CD4-positive, alpha-beta T cell treated with Interleukin-15 for 4 hours (primary cell): ENCODE measurements at regions not wholly inside any gene's neighbourhood (a gene's known extent, or its start where the extent isn't known, plus 50 kb on each side); places are given as distances from the start of the nearest gene placed in this dataset.
"Not testable (repeated sequence)": the region's sequence is repeated elsewhere in the genome, so short reads cannot be mapped to it uniquely, and the experiment has no call there.

Experiments used
- DNase-seq: peaks from one replicate; pipeline ENCODE4 v3.0.0-alpha.2; 2020; ENCODE audit warnings: low spot score

GRCh38 chr3:194019398-194020165 lies 116.4 kb upstream of the HES1 start:
- DNase-seq, result no peak

- DNase-seq, result no peak
Observed at GRCh38 chr3:194022052-194022451, 113.9 kb upstream of the HES1 start.

GRCh38 chr3:194022816-194023215 lies 113.1 kb upstream of the HES1 start:
- no peak for DNase-seq

DNA sequence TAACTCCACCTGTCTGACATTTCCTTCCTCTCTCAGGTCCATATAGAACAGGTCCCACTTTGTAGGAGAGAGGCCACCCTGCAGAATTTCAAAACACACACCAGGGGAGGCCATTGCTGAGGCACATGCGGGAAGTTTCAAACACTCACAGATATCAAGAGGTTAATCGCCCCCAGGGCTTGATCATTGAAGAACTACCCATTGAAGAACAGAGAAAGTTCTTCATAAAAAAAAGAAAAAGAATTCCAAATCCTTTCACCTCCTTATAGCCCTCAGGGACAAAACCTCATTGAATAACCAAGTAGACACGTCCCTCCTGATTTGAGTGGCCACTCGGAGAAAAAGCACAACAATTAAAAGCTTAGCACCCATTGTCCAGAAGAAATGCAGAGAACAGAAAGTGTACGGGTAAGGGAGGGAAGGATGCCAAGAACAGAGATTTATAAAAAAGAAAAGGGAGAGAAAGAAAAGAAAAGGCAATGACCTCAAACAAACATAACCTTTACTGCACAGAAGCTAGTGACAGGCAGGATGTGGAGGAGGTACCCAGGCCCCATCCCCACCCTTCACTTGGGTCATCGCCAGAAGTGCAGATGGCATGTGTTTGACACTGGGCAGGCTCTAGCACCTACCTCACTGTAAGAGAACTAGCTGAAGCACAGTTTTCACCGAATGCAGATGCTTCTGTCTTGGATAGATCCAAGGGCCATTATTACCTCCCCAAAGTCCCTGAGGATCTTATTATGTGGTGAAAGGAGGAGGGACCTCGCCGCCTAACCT lies 112.3 kb upstream of the HES1 start:
- DNase-seq, result no peak

- DNase-seq, result no peak
Observed at GRCh38 chr3:194025119-194025518, 110.8 kb upstream of the HES1 start.

DNA sequence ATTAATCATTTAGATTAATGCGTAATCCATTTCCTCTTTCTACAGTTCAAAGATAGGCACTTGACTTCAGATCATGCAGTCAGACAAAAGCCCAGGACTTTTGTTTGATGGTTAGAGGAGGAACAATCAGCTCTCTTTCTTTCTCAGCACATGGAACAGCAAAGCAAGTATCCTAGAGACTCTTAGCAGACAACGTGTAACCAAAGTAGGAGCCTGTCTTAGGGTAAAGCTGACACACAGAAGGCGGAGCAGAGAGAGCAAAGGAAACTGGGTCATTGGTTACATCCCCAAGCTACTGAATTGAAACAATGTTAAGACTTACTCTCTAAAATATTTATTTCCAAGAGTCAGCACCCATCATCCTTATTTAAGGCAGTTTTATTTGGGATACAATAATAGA lies 110.0 kb upstream of the HES1 start:
- DNase-seq, result no peak

GRCh38 chr3:194028434-194029004 lies 107.4 kb upstream of the HES1 start:
- no peak for DNase-seq

- no peak for DNase-seq
Observed at GRCh38 chr3:194029846-194030245, 106.1 kb upstream of the HES1 start.

GRCh38 chr3:194030372-194030771 lies 105.6 kb upstream of the HES1 start:
- DNase-seq, result no peak

DNA sequence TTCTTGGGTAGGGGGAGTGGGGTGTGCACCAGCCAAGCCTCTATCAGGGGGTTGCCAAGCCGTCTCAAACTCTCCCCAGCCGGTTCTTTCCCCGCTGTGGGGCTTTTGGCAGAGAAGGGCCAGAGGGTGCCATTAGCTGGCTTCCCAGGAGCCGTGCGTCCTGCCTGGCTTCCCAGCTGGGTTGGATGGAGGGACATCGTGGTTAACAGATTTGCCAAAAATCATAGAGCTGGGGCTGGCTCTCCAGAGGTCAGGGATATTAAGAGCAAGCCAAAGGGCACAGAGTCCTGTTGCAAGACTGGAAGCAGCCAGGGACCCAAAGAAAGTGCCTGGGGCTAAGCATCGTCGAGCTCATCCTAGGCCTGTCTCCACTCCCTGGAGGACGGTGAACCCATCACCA lies 104.6 kb upstream of the HES1 start:
- no peak for DNase-seq

DNA sequence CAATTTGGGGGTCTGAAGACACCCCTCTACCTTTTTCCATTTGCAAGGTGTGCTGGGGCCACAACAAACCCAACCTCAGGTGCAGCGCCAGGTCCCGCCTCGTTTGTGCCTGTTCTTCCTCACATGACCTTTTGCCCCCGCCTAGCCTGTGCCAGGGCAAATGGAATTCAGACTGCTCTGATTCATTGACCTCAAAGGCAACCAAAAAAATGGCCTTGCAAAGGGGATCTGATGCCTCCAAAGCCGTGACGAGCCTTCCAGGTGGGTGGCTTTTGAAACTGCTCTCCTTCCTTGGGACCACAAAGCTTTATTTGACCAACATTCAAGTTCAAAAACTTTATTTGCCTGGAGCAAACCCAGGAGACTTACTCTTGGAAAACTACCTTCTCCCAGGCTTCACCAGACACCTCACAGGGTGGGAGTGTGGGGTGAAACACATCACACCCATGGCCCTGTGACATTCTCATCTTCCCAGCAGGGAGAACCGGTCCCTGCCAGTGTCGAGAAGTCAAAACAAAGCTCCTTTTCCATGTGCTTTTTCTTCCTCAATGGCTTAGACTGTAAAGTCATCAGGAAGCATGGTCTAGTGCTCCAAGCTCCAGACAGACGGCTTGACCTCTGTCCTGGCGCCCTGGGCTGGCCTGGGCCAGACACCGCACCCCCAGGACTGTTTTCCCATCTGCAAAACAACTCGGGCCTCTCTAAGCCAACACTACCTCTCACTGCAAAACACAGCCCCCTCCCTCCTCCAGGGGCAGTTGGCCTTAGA lies 103.9 kb upstream of the HES1 start:
- no peak for DNase-seq

DNA sequence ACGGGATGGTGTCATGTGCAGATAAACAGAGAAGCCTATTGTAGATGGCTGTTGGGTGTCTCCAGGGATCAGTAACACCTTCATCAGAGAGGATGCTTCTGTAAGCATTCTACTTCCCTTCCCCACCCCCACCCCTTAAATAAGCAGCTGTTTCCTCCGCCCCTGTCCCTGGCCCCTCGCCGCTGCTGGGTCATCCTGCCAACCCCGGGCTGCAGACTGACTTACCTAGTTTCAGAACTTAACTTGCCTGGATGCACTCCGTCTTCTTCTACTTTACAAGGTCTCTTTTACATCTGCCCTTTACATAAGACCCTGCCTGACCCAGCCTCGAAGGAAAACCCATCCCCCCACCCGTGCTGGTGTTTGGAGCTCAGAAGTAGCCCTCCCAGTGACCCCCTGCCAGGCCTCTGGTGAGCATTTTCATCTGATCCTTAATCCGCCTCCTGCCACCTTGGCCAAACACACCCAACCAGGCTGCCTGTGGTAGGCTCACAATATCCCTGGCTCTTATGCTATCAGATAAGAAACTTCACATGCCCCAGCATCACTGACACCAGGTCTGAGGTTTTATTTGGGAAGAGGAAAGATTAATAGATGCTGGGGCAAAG lies 103.0 kb upstream of the HES1 start:
- DNase-seq, result no peak

DNA sequence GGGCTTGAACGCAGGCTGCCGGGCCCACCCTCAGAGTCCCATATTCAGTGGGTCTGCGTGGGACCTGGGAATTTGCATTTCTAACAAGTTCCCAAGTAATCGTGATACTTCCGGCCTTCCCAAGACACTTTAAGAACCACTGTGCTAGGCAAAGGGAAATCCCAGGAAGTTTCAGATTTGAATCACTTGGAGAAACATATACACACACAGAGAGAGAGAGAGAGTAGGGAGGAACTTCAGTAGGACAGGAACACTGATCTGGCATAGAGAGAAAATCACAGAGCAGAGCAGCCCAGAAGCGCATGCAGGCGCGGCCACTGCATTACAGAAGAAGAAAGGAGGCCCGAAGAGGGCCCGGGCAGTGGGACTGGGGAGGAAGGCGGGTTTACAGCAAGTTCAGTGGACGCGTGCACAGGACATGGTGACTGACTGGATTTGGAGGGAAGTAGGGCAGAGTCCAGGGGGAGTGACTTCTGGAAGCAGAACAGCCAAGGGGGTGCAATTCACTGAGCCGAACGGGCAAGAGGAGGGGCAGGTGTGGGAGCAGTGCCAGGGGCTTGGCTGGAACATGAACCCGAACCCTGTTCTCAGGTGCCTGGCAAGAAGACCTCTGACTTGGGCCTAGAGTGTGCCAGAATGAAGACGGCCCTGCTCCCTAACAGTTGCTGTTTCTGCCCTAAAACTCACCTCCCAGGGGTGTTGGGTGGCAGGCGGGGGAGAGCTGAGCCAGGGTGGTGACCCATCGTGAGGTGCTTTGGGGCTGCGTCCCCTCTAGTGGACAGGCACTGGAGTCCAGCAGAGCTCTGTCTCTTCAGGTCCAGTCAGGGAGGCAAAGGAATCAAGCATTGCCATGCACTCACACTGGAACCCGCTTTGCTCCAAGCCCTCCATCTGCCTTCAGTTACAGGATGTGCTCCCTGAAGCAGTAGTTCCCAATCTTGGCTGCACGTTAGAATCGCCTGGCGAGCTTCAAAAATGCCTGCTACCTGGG lies 101.3 kb upstream of the HES1 start:
- no peak for DNase-seq

DNA sequence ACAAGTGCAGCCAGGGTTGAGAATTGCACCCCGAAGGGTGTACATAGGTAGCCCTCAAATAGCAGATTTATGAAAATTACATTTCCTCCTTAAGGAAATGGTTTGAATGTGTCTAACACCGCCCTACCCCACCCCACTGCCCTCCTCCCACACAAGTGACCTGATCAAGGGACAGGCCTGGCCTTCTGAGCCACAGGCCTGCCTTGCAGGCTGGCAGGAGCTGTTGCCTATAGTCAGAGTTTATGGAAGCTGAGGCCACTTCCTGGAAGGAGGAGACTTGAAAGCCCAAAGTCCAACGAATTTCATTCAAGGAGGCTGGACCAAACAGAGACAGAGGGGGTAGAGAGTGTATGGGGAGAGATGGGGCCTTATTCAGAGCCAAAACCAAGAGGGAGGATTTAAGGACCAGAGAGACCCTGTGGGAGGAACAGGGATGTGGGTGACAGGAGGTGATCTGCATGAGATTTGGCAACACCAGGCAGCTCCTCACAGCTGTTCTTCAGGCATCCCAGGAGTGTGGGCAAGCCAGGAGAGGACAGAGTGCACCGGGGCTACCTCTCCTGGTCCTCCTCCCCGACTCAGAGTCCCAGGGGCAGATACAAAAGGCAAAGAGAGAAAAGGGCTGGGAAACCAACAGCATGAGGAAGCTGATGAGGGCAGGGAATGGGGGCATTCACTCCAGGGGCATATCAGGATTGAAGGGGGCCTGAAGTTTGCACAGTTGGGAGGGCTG lies 100.4 kb upstream of the HES1 start:
- no peak for DNase-seq

DNA sequence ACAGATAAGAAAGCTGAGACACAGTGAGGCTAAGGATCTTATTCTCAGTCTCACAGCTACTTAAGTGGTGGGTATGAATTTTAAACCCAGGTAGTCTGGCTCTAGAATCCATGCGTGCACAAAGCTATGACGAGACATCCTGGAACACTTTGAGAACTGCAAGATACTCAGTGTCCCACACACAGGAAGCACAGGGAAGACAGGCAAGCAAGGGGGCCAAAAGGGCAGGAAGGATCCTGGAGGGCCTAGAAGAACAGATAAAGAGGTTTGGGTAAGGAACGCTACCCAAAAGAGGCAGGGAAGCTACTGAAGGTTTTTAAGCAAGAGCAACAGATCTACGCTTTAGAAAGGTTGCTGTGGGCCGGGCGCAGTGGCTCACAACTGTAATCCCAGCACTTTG lies 99.1 kb upstream of the HES1 start:
- no peak for DNase-seq

DNA sequence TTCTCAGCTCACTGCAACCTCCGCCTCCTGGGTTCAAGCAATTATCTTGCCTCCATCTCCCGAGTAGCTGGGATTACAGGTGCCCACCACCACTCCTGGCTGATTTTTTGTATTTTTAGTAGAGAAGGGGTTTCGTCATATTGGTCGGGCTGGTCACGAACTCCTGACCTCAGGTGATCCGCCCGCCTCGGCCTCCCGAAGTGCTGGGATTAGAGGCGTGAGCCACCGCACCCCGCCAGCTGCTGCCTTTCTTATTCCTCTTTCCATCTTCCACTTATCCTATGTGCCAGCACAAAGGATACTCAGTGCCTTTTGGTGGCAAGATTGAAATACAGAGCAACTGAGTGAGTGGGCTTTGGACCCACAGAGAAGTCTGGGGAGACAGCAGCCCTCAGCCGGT lies 97.6 kb upstream of the HES1 start:
- DNase-seq, result not testable (repeated sequence)

DNA sequence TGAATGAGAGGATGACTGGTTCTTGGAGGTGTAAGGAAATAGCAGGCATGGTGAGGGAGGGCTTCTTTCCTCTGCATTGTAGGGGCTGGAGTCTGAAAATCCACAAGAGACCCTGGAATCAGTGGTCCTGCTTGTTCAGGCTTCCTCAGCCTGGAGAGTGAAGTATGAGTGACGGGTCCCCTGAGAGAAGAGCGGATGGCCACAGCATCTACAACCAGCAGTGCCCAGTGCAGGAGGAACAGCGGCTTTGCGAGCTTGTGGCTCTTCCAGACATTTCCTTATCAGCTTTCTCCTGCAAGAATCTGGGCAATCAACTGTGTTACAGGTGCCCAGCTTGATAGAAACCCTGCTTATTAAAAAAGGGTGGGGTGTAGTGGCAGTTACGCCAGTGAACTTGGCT lies 97.0 kb upstream of the HES1 start:
- no peak for DNase-seq

GRCh38 chr3:194040516-194041273 lies 95.3 kb upstream of the HES1 start:
- DNase-seq, result no peak

DNA sequence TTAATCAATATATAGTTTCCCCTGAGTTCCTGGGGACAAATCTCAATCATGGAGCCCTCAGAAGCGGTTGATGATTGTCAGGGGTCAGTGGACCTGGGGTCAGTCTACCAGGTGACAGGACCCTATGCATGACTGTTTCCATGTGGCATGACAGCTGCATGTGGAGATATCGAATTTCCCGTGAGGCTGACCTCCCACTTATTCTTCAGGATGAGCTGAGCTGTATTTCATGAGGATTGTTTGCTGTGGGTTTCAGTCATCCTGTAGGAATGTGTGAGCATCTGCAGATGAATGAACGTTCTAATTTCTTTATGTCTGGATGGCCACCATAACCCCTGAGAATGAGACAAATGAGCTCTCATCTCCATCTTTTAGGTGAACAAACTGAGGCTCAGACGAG lies 93.0 kb upstream of the HES1 start:
- DNase-seq, result no peak
